GM18502 (cell line): ENCODE measurements at regions not wholly inside any gene's neighbourhood (a gene's known extent, or its start where the extent isn't known, plus 50 kb on each side); places are given as distances from the start of the nearest gene placed in this dataset.

Experiments used
- ATAC-seq: cut with Tn5 transposase; IDR thresholded peaks from one replicate; pipeline ENCODE4 v1.9.1; 2021; ENCODE audit warnings: mild to moderate bottlenecking; ENCODE audit not compliant: unreplicated experiment, poor library complexity

GRCh38 chr3:72418856-72419255, 429.4 kb downstream of the SHQ1 start:
- ATAC-seq, result no peak

GRCh38 chr3:72418244-72418643, 430.0 kb downstream of the SHQ1 start:
- ATAC-seq, result no peak

- ATAC-seq, result no peak
These were observed 433.7 kb downstream of the SHQ1 start for GRCh38 chr3:72414481-72415016.

GRCh38 chr3:72413228-72413627, 435.0 kb downstream of the SHQ1 start:
- no peak for ATAC-seq

GRCh38 chr3:72412340-72412956, 435.8 kb downstream of the SHQ1 start:
- ATAC-seq, result no peak

- ATAC-seq, result no peak
These were observed 436.4 kb downstream of the SHQ1 start for GRCh38 chr3:72411843-72412242.

GRCh38 chr3:72411126-72411525, 437.1 kb downstream of the SHQ1 start:
- no peak for ATAC-seq

- ATAC-seq, result no peak
These were observed 439.1 kb downstream of the SHQ1 start for GRCh38 chr3:72408983-72409779.

- no peak for ATAC-seq
These were observed 440.5 kb downstream of the SHQ1 start for GRCh38 chr3:72407766-72408165.

GRCh38 chr3:72405943-72406566, 442.2 kb downstream of the SHQ1 start:
- ATAC-seq, result no peak

GRCh38 chr3:72401005-72401545, 447.2 kb downstream of the SHQ1 start:
- ATAC-seq, result no peak

- ATAC-seq, result no peak
These were observed 449.5 kb downstream of the SHQ1 start for GRCh38 chr3:72398781-72399180.

GRCh38 chr3:72397586-72397985, 450.7 kb downstream of the SHQ1 start:
- no peak for ATAC-seq

GRCh38 chr3:72396899-72397298, 451.3 kb downstream of the SHQ1 start:
- no peak for ATAC-seq

GRCh38 chr3:72395776-72396311, 452.4 kb downstream of the SHQ1 start:
- ATAC-seq, result no peak

GRCh38 chr3:72393455-72393854, 454.8 kb downstream of the SHQ1 start:
- ATAC-seq, result no peak

GRCh38 chr3:72391659-72392058, 456.6 kb downstream of the SHQ1 start:
- ATAC-seq, result no peak

- no peak for ATAC-seq
These were observed 457.4 kb downstream of the SHQ1 start for GRCh38 chr3:72390841-72391240.

- no peak for ATAC-seq
These were observed 459.6 kb downstream of the SHQ1 start for GRCh38 chr3:72388644-72389043.

GRCh38 chr3:72388117-72388516, 460.1 kb downstream of the SHQ1 start:
- no peak for ATAC-seq
